ENCODE measurements at regions not wholly inside any gene's neighbourhood (a gene's known extent, or its start where the extent isn't known, plus 50 kb on each side); places are given as distances from the start of the nearest gene placed in this dataset.

- TF ChIP-seq ATF2 (IDR thresholded peaks at IDR 0.05; ENCODE audit: low read length) (no peak), NFXL1 (IDR thresholded peaks at IDR 0.05; ENCODE audit: borderline replicate concordance) (no peak)
Measured at GRCh38 chr5:125612776-125613175, 810.4 kb upstream of the GRAMD2B start.

Data from GM12878 (cell line).